H1 (cell line): ENCODE measurements at regions not wholly inside any gene's neighbourhood (a gene's known extent, or its start where the extent isn't known, plus 50 kb on each side); places are given as distances from the start of the nearest gene placed in this dataset.

Experiments used
- CTCF ChIA-PET: fragments of 300-600 bp; sonication (Branson Sonifier 250); formaldehyde crosslinking; loops from one replicate; lab custom pipeline; 2021; ENCODE audit not compliant: partially characterized antibody; lab: Charles Lee
- POLR2A ChIA-PET: fragments of 300-600 bp; sonication (Branson Sonifier 250); formaldehyde crosslinking; loops from one replicate; lab custom pipeline; 2021; ENCODE audit warnings: inconsistent platforms; ENCODE audit not compliant: partially characterized antibody; lab: Charles Lee
- DNase-seq, 2 experiments: peaks; one replicate each; pipeline versions ENCODE4 v3.0.0 to v3.0.0-alpha.2; 2010 to 2022; ENCODE audit warnings: low spot score in 2 of 2, low read depth in 1 of 2, mixed read lengths in 1 of 2
- FAIRE-seq: peaks from 2 replicates; lab custom pipeline; 2011; peaks lifted over from hg19 to GRCh38; lab: Jason Lieb, UNC
- H2AFZ ChIP-seq: 2 replicates; pipeline ENCODE4 v1.8.1; 2012; ENCODE audit warnings: low read length, inconsistent platforms
- H2AK5ac ChIP-seq: 2 replicates; pipeline ENCODE4 v1.6.1; 2013; ENCODE audit warnings: low read depth, low read length
- H2BK120ac ChIP-seq: replicated peaks from 2 replicates; pipeline ENCODE3; 2013; ENCODE audit warnings: low read depth, low read length, inconsistent platforms
- H2BK12ac ChIP-seq: 2 replicates; pipeline ENCODE4 v1.6.1; 2013; ENCODE audit warnings: low read depth, low read length
- H2BK15ac ChIP-seq: 2 replicates; pipeline ENCODE4 v1.6.1; 2013; ENCODE audit warnings: low read length
- H2BK20ac ChIP-seq: 2 replicates; pipeline ENCODE4 v1.6.1; 2013; ENCODE audit warnings: low read length
- H2BK5ac ChIP-seq: 2 replicates; pipeline ENCODE4 v1.6.1; 2013; ENCODE audit warnings: low read depth, low read length
- H3K14ac ChIP-seq: 2 replicates; pipeline ENCODE4 v1.6.1; 2013; ENCODE audit warnings: inconsistent platforms; ENCODE audit not compliant: insufficient read length
- H3K18ac ChIP-seq: 2 replicates; pipeline ENCODE4 v1.6.1; 2013; ENCODE audit warnings: low read length; ENCODE audit errors: extremely low read depth
- H3K23ac ChIP-seq: 2 replicates; pipeline ENCODE4 v1.6.1; 2013; ENCODE audit warnings: inconsistent platforms; ENCODE audit not compliant: insufficient read length
- H3K23me2 ChIP-seq: 2 replicates; pipeline ENCODE4 v1.6.1; 2013; ENCODE audit warnings: low read depth, low read length
- H3K27ac ChIP-seq: 2 replicates; pipeline ENCODE4 v1.6.1; 2011; ENCODE audit warnings: low read depth, low read length, inconsistent platforms
- H3K27me3 ChIP-seq, 4 experiments: replicated peaks in 1 of 4; 1 replicate in 1 of 4; 2 replicates in 3 of 4; pipeline versions ENCODE4 v1.6.1 to v1.8.1; 2011 to 2013; ENCODE audit warnings: low read length in 3 of 4, mild to moderate bottlenecking in 3 of 4, inconsistent platforms in 2 of 4, mixed read lengths in 2 of 4, moderate library complexity in 1 of 4; ENCODE audit not compliant: control insufficient read depth in 3 of 4, insufficient read depth in 3 of 4; ENCODE audit errors: extremely low read depth in 1 of 4
- H3K36me3 ChIP-seq, 4 experiments: 2 replicates each; pipeline versions ENCODE4 v1.6.1 to v1.8.1; 2011 to 2013; ENCODE audit warnings: mild to moderate bottlenecking in 4 of 4, low read length in 3 of 4, moderate library complexity in 2 of 4, control low read depth in 1 of 4, inconsistent platforms in 1 of 4; ENCODE audit not compliant: insufficient read depth in 4 of 4, control insufficient read depth in 2 of 4
- H3K4ac ChIP-seq: replicated peaks from 2 replicates; pipeline ENCODE3; 2013; ENCODE audit warnings: low read length, low read depth, mixed read lengths, inconsistent platforms; ENCODE audit not compliant: insufficient read length
- H3K4me1 ChIP-seq, 4 experiments: replicated peaks in 1 of 4; 1 replicate in 1 of 4; 2 replicates in 3 of 4; pipeline versions ENCODE4 v1.6.1 to v1.8.1; 2011 to 2013; ENCODE audit warnings: low read length in 3 of 4, inconsistent platforms in 2 of 4, mixed read lengths in 1 of 4; ENCODE audit not compliant: insufficient read depth in 4 of 4, control insufficient read depth in 3 of 4
- H3K4me2 ChIP-seq, 2 experiments: 2 replicates each; pipeline versions ENCODE4 v1.6.1 to v1.8.1; 2011 to 2013; ENCODE audit warnings: low read depth in 2 of 2, low read length in 2 of 2, control low read depth in 1 of 2, inconsistent platforms in 1 of 2, mild to moderate bottlenecking in 1 of 2; ENCODE audit not compliant: insufficient read depth in 1 of 2
- H3K4me3 ChIP-seq, 4 experiments: fragments of 200-600, 300-600 bp in 1 of 4; sonication (generic), shearing (Covaris generic), sonication (Bioruptor Twin) in 1 of 4; 2 replicates each; pipeline versions ENCODE4 v1.5.1 to v1.8.1; 2011 to 2016; ENCODE audit warnings: low read length in 4 of 4, low read depth in 3 of 4, control low read depth in 2 of 4, inconsistent platforms in 2 of 4, mild to moderate bottlenecking in 2 of 4, mixed read lengths in 1 of 4, moderate library complexity in 1 of 4; ENCODE audit not compliant: insufficient read depth in 2 of 4; ENCODE audit errors: extremely low read depth in 1 of 4
- H3K56ac ChIP-seq: replicated peaks from 2 replicates; pipeline ENCODE3; 2013; ENCODE audit warnings: low read depth, mild to moderate bottlenecking, mixed read lengths, low read length, inconsistent platforms; ENCODE audit not compliant: insufficient read length
- H3K79me1 ChIP-seq: 2 replicates; pipeline ENCODE4 v1.6.1; 2013; ENCODE audit warnings: low read depth, low read length, control low read depth
- H3K79me2 ChIP-seq, 2 experiments: 2 replicates each; pipeline versions ENCODE4 v1.6.1 to v1.8.1; 2012 to 2013; ENCODE audit warnings: low read length in 2 of 2, mild to moderate bottlenecking in 2 of 2, inconsistent platforms in 1 of 2; ENCODE audit not compliant: insufficient read depth in 2 of 2, control insufficient read depth in 1 of 2
- H3K9ac ChIP-seq, 4 experiments: replicated peaks in 1 of 4; 1 replicate in 1 of 4; 2 replicates in 3 of 4; pipeline versions ENCODE4 v1.6.1 to v1.8.1; 2011 to 2013; ENCODE audit warnings: low read depth in 3 of 4, low read length in 3 of 4, control low read depth in 2 of 4, mild to moderate bottlenecking in 2 of 4, moderate library complexity in 2 of 4, inconsistent platforms in 1 of 4; ENCODE audit errors: extremely low read depth in 1 of 4
- H3K9me3 ChIP-seq, 2 experiments: 2 replicates each; pipeline versions ENCODE4 v1.6.1 to v1.8.1; 2012 to 2013; ENCODE audit warnings: mild to moderate bottlenecking in 2 of 2, moderate library complexity in 2 of 2, control low read depth in 1 of 2, inconsistent platforms in 1 of 2, low read depth in 1 of 2, low read length in 1 of 2, mixed read lengths in 1 of 2; ENCODE audit not compliant: insufficient read depth in 2 of 2
- H4K20me1 ChIP-seq, 2 experiments: replicated peaks in 1 of 2; 2 replicates each; pipeline versions ENCODE3 to v1.8.1; 2011 to 2013; ENCODE audit warnings: inconsistent platforms in 2 of 2, low read length in 2 of 2, mild to moderate bottlenecking in 1 of 2; ENCODE audit not compliant: insufficient read depth in 2 of 2, control insufficient read depth in 1 of 2
- H4K5ac ChIP-seq: 2 replicates; pipeline ENCODE4 v1.6.1; 2013; ENCODE audit warnings: low read length, low read depth, mixed read lengths, inconsistent platforms; ENCODE audit not compliant: insufficient read length
- H4K8ac ChIP-seq: 2 replicates; pipeline ENCODE4 v1.8.0; 2013; ENCODE audit warnings: mild to moderate bottlenecking, moderate library complexity, low read length, inconsistent platforms; ENCODE audit not compliant: insufficient read depth; ENCODE audit errors: extremely low read depth
- H4K91ac ChIP-seq: replicated peaks from 2 replicates; pipeline ENCODE3; 2013; ENCODE audit warnings: low read length, mixed read lengths, inconsistent platforms; ENCODE audit not compliant: insufficient read length
- ASH2L ChIP-seq: fragments of 200-600, 300-600 bp; sonication (generic); IDR thresholded peaks from one replicate; pipeline ENCODE4 v1.7.1; 2017; ENCODE audit warnings: low read length
- ATF3 ChIP-seq: IDR thresholded peaks from 2 replicates; pipeline ENCODE4 v1.6.1; 2011; ENCODE audit warnings: low read depth, mild to moderate bottlenecking, low read length; ENCODE audit not compliant: insufficient read depth
- HDAC2 ChIP-seq, 2 experiments: fragments of 300-600 bp in 1 of 2; sonication (generic) in 1 of 2; IDR thresholded peaks; 2 replicates each; pipeline ENCODE4 v1.6.1; 2011 to 2012; ENCODE audit warnings: low read depth in 2 of 2, low read length in 2 of 2, mild to moderate bottlenecking in 2 of 2, moderate library complexity in 2 of 2, borderline replicate concordance in 1 of 2, inconsistent platforms in 1 of 2
- MAFK ChIP-seq: IDR thresholded peaks from 2 replicates; pipeline ENCODE4 v1.6.1; 2012; ENCODE audit warnings: low read depth, mild to moderate bottlenecking, improper control_type of control experiment, low read length
- POLR2A ChIP-seq, 2 experiments: IDR thresholded peaks; 1 replicate in 1 of 2; 2 replicates in 1 of 2; pipeline ENCODE4 v1.6.1; 2011; ENCODE audit warnings: low read depth in 2 of 2, low read length in 2 of 2, mild to moderate bottlenecking in 2 of 2; ENCODE audit errors: control extremely low read depth in 1 of 2
- RAD21 ChIP-seq, 2 experiments: IDR thresholded peaks in 1 of 2; conservative IDR thresholded peaks in 1 of 2; 2 replicates each; pipeline ENCODE4 v1.6.1; 2011; ENCODE audit warnings: low read depth in 2 of 2, low read length in 2 of 2, improper control_type of control experiment in 1 of 2, inconsistent platforms in 1 of 2, mild to moderate bottlenecking in 1 of 2, moderate library complexity in 1 of 2
- SIX5 ChIP-seq: IDR thresholded peaks from 2 replicates; pipeline ENCODE4 v1.6.1; 2011; ENCODE audit warnings: mild to moderate bottlenecking, low read depth, low read length
- TBP ChIP-seq: IDR thresholded peaks from 2 replicates; pipeline ENCODE4 v1.6.1; 2011; ENCODE audit warnings: low read depth, low read length, improper control_type of control experiment
- WGBS, 2 experiments: shearing (Covaris generic) in 1 of 2; methylation state at CpG; one replicate each; pipeline versions ENCODE4 v1.1.6 to v1.1.7; 2013 to 2015; ENCODE audit warnings: low lambda C conversion rate in 2 of 2, mixed read lengths in 2 of 2, inconsistent platforms in 1 of 2, low coverage in 1 of 2, missing lambda C conversion rate in 1 of 2; ENCODE audit not compliant: insufficient replicate concordance in 2 of 2, insufficient coverage in 1 of 2, insufficient read length in 1 of 2; ENCODE audit errors: extremely low coverage in 1 of 2, missing lambda C conversion rate in 1 of 2; 5-methylcytosine and 5-hydroxymethylcytosine counted together
- TF ChIP-seq, protein P1 (sequence below), 3 experiments: IDR thresholded peaks; 1 replicate in 2 of 3; 2 replicates in 1 of 3; pipeline versions ENCODE4 v1.5.1 to v1.6.1; 2011; ENCODE audit warnings: low read length in 3 of 3, mild to moderate bottlenecking in 3 of 3, inconsistent platforms in 2 of 3, low read depth in 1 of 3, moderate library complexity in 1 of 3; ENCODE audit not compliant: insufficient read depth in 1 of 3; ENCODE audit errors: control extremely low read depth in 1 of 3

DNA sequence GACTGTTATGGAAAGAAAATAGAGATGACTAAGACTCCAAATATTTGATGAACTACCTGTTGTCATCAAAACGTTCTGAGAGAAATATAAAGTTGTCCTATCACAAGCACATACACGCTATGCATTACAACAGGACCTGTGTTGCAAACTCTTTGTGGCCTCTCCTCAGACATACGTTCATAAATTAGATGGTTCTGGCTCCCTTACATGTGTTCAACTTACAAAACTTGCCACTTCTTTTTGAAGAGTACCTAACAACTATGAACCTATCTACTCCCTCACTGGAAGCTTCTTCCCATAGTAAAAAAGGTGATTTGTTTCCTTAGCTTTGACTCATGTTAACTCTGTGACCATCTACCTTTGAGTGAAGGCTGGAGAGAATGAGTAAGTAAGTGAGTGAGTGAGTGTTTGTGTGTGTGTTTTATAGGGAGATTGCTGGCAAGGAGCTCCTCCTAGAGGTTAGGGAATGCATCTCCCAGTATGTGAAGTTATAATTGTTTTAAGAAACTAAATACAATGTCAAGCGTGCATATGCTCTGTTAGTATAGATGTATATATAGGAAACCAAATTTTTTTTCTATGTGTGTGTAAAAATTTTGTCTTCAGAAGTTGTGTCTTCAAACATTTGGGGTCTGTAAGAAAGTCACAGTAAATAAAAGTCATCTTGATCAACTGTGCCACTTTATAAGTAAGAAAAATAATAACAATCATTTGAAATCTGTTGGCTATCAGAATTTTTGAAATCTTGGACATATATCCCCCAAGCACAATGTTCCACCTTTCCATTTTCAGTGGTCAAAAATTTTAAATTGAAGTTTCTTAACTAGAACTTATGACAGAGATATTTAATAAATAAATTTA lies 1211.1 kb upstream of the GJE1 start:
- Histone ChIP-seq H3K4ac (no peak overlapping the region), H3K4me2 (no peak overlapping the region), H4K91ac (no peak overlapping the region), H3K4me3 (no peak overlapping the region), H4K20me1 (no peaks in the 10 kb centered on the region), H3K9ac (no peak overlapping the region), H3K79me2 (no peaks in the 10 kb centered on the region), H3K14ac (no peak overlapping the region), H3K4me1 (no peaks in the 10 kb centered on the region), H2AK5ac (no peak overlapping the region), H3K9me3 (no peaks in the 10 kb centered on the region), H2BK12ac (no peak overlapping the region), H2BK5ac (no peak overlapping the region), H2AFZ (peak overlapping the region; percentile 79), H3K79me1 (no peaks in the 10 kb centered on the region), H3K23ac (no peak overlapping the region), H3K36me3 (no peaks in the 10 kb centered on the region), H2BK15ac (no peak overlapping the region), H3K23me2 (no peaks in the 10 kb centered on the region), H4K5ac (no peak overlapping the region), H4K8ac (no peak overlapping the region), H2BK120ac (no peak overlapping the region), H2BK20ac (no peak overlapping the region), H3K27ac (no peak overlapping the region), H3K27me3 (no peaks in the 10 kb centered on the region), H3K18ac (no peak overlapping the region), H3K56ac (no peak overlapping the region)
- WGBS, 2 experiments: 83% methylated on average over 4 of the region's 4 CpGs; no CpG with 5 or more reads in 1 of the 2 experiments
- ChIA-PET CTCF (interaction anchor here (0.6 to 1.1 kb wide), 10 partner anchors 14 to 869 kb away, joined by 3 to 4 read pairs (median 3); no protein-coding TSS in a partner anchor), POLR2A (no interaction called here)
- DNase-seq (peak in 1 of 2 experiments; percentile 5), FAIRE-seq (peak; percentile 80)
- TF ChIP-seq MAFK (no peak), POLR2A (IDR thresholded peaks at IDR 0.05; ENCODE audit: control extremely low read depth in 1 of 2, low read depth in 2 of 2, low read length in 2 of 2) (no peak), TBP (no peak), ATF3 (no peak), HDAC2 (IDR thresholded peaks at IDR 0.05; ENCODE audit: borderline replicate concordance in 1 of 2, low read depth in 2 of 2, low read length in 2 of 2) (no peak), RAD21 (IDR thresholded peaks at IDR 0.05 in 1 of 2, conservative IDR thresholded peaks at IDR 0.05 in 1 of 2; ENCODE audit: low read depth in 2 of 2, low read length in 2 of 2) (peak; percentile 80 to 85), ASH2L (peak; percentile 73), SIX5 (no peak)
- TF ChIP-seq, protein P1, sequence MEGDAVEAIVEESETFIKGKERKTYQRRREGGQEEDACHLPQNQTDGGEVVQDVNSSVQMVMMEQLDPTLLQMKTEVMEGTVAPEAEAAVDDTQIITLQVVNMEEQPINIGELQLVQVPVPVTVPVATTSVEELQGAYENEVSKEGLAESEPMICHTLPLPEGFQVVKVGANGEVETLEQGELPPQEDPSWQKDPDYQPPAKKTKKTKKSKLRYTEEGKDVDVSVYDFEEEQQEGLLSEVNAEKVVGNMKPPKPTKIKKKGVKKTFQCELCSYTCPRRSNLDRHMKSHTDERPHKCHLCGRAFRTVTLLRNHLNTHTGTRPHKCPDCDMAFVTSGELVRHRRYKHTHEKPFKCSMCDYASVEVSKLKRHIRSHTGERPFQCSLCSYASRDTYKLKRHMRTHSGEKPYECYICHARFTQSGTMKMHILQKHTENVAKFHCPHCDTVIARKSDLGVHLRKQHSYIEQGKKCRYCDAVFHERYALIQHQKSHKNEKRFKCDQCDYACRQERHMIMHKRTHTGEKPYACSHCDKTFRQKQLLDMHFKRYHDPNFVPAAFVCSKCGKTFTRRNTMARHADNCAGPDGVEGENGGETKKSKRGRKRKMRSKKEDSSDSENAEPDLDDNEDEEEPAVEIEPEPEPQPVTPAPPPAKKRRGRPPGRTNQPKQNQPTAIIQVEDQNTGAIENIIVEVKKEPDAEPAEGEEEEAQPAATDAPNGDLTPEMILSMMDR (IDR thresholded peaks at IDR 0.05; ENCODE audit: control extremely low read depth in 1 of 3, insufficient read depth in 1 of 3, low read depth in 1 of 3, low read length in 3 of 3): peak in 2 of 3 experiments; percentile 43 to 77; a peak in 2 of 4 replicates
